Heart right ventricle (tissue), 16 donors: ENCODE measurements at regions not wholly inside any gene's neighbourhood (a gene's known extent, or its start where the extent isn't known, plus 50 kb on each side); places are given as distances from the start of the nearest gene placed in this dataset.

Source experiments
- ATAC-seq, 8 donors: fragments of 200-7000 bp; cut with Tn5 transposase; one replicate each; pipeline ENCODE4 v1.9.1; 2020; ENCODE audit warnings: mild to moderate bottlenecking in 8 of 8, moderate library complexity in 8 of 8, moderate number of reproducible peaks in 1 of 8
- DNase-seq, 2 donors: peaks; one replicate each; pipeline ENCODE4 v3.0.0-alpha.2; 2020
- H3K27ac ChIP-seq, 10 donors: fragments of 200-600 bp; sonication (generic) in 2 of 10; one replicate each; pipeline versions ENCODE4 v1.5.0 to v1.8.0; 2020 to 2022; ENCODE audit warnings: mild to moderate bottlenecking in 3 of 10
- H3K27me3 ChIP-seq, 7 donors: fragments of 200-600 bp; one replicate each; pipeline ENCODE4 v1.8.0; 2021 to 2022; ENCODE audit warnings: mild to moderate bottlenecking in 2 of 7
- H3K36me3 ChIP-seq, 9 donors: fragments of 200-600 bp; sonication (generic) in 1 of 9; one replicate each; pipeline versions ENCODE4 v1.5.0 to v1.8.0; 2020 to 2022; ENCODE audit warnings: mild to moderate bottlenecking in 2 of 9
- H3K4me1 ChIP-seq, 9 donors: fragments of 200-600 bp; sonication (generic) in 1 of 9; one replicate each; pipeline versions ENCODE4 v1.5.0 to v1.8.0; 2020 to 2022; ENCODE audit warnings: mild to moderate bottlenecking in 4 of 9
- H3K4me3 ChIP-seq, 10 donors: fragments of 200-600 bp; sonication (generic) in 2 of 10; one replicate each; pipeline versions ENCODE4 v1.5.0 to v1.8.0; 2020 to 2022; ENCODE audit warnings: mild to moderate bottlenecking in 7 of 10, moderate library complexity in 2 of 10
- H3K9me3 ChIP-seq, 11 donors: fragments of 200-600 bp in 10 of 11; sonication (generic) in 2 of 11; one replicate each; pipeline versions ENCODE4 v1.5.0 to v1.8.0; 2013 to 2022; ENCODE audit warnings: mild to moderate bottlenecking in 2 of 11, control low read depth in 1 of 11, moderate library complexity in 1 of 11
- CTCF ChIP-seq, 9 donors: fragments of 200-600 bp; sonication (generic) in 2 of 9; IDR thresholded peaks; one replicate each; pipeline versions ENCODE4 v1.5.0 to v1.8.0; 2021 to 2022; ENCODE audit warnings: antibody characterized with exemption in 9 of 9, mild to moderate bottlenecking in 5 of 9, moderate library complexity in 1 of 9
- WGBS, 2 donors: extraction: QIAGEN DNeasy Blood & Tissue Kit; methylation state at CpG; one replicate each; pipeline ENCODE4 v1.1.7; 2013; ENCODE audit warnings: inconsistent platforms in 1 of 2; 5-methylcytosine and 5-hydroxymethylcytosine counted together
- intact Hi-C, 10 donors: fragments of 100-400 bp; cut with DNase I; formaldehyde crosslinking; loops; one replicate each; pipeline versions ENCODE4 v1.11.1 to v1.14.2; 2022
- donor health status: Arrhythmogenic right ventricular cardiomyopathy.
- donor health status: ischemic (EF 13 %, LVEDD 7.1; RV severe dilation, severe dysfunction).
- donor health status: healthy with polysubstance abuse.
- donor health status: DM: no; HTN: yes; CAD: no.
- donor health status: DM: no; HTN: no; CAD: no.
- donor health status: ischemic (EF 25% LVEDD 6.9; RV normal size, moderate dysfunction).
- donor health status: ischemic (EF 25% LVEDD 5.7; RV mildly dilated, moderate dysfunction).
- donor health status: healthy.
- donor health status: DM: yes; HTN: yes; CAD: no.
- donor health status: Ischemic cardiomyopathy.
- donor health status: ischemic (EF 35%, LVEDD 5.7; RV mildly dilated, moderate dysfunction).
- donor health status: nonischemic (EF 11% LVEDD 7.7; RV severe dilation, severe dysfunction).
- donor health status: DM: yes; HTN: yes; CAD: no.
- donor health status: PGD.
- donor health status: ischemic (EF 29% LVEDD 5.4; RV normal size, mild dysfunction).
- donor health status: nonischemic (EF 23%, LVEDD 6.1; RV moderate dilation, normal function).

GRCh38 chr2:238593236-238593635 lies 166.5 kb downstream of the ASB1 start:
- TF ChIP-seq CTCF (IDR thresholded peaks at IDR 0.05), result no peak
- WGBS, 2 donors, result 86 to 88% methylated on average over 12 of the region's 12 CpGs
- no peaks in the 10 kb centered on the region for H3K9me3 ChIP-seq
- no peaks in the 10 kb centered on the region for H3K36me3 ChIP-seq
- DNase-seq, result no peak
- no peaks in the 10 kb centered on the region for H3K27me3 ChIP-seq
- intact Hi-C loops, result no loop called here
- H3K4me3 ChIP-seq, result no peak overlapping the region
- ATAC-seq, result no peak
- H3K27ac ChIP-seq, result no peak overlapping the region
- H3K4me1 ChIP-seq, result peaks cover 0 to 21% (median 8%) of the 10 kb centered on the region in 9 donors

- WGBS, 2 donors, result 89 to 90% methylated on average over 9 of the region's 9 CpGs
- ATAC-seq (no peak), DNase-seq (no peak)
- Histone ChIP-seq H3K9me3 (no peaks in the 10 kb centered on the region), H3K4me3 (no peak overlapping the region), H3K36me3 (no peaks in the 10 kb centered on the region), H3K27ac (no peak overlapping the region), H3K4me1 (peaks cover 0 to 21% (median 8%) of the 10 kb centered on the region in 9 donors), H3K27me3 (no peaks in the 10 kb centered on the region)
- TF ChIP-seq CTCF (IDR thresholded peaks at IDR 0.05), result no peak
- intact Hi-C loops, result no loop called here
Measured at GRCh38 chr2:238593678-238594077, 167.0 kb downstream of the ASB1 start.

GRCh38 chr2:238594796-238595749 lies 168.3 kb downstream of the ASB1 start:
- intact Hi-C loops, result no loop called here
- ATAC-seq, result no peak
- DNase-seq, result no peak
- TF ChIP-seq CTCF (IDR thresholded peaks at IDR 0.05), result no peak
- peaks cover 0 to 3% (median 0%) of the 10 kb centered on the region in 7 donors for H3K27me3 ChIP-seq
- no peaks in the 10 kb centered on the region for H3K9me3 ChIP-seq
- peaks cover 0 to 21% (median 8%) of the 10 kb centered on the region in 9 donors for H3K4me1 ChIP-seq
- no peaks in the 10 kb centered on the region for H3K36me3 ChIP-seq
- no peak overlapping the region for H3K4me3 ChIP-seq
- WGBS, 2 donors, result 90 to 91% methylated on average over 13 of the region's 13 CpGs
- H3K27ac ChIP-seq, result no peak overlapping the region

- Histone ChIP-seq H3K36me3 (no peaks in the 10 kb centered on the region), H3K9me3 (no peaks in the 10 kb centered on the region), H3K4me3 (no peak overlapping the region), H3K27me3 (peaks cover 0 to 3% (median 0%) of the 10 kb centered on the region in 7 donors), H3K27ac (peak overlapping the region in 6 of 10 donors; percentile 48 to 79 (median 72)), H3K4me1 (peaks cover 0 to 21% (median 8%) of the 10 kb centered on the region in 9 donors)
- no peak for DNase-seq
- intact Hi-C loops, result no loop called here
- no peak for ATAC-seq
- no peak for TF ChIP-seq CTCF (IDR thresholded peaks at IDR 0.05)
- WGBS, 2 donors, result 89 to 91% methylated on average over 20 of the region's 20 CpGs
Measured at GRCh38 chr2:238595750-238596570, 169.2 kb downstream of the ASB1 start.
